ENCODE measurements at regions not wholly inside any gene's neighbourhood (a gene's known extent, or its start where the extent isn't known, plus 50 kb on each side); places are given as distances from the start of the nearest gene placed in this dataset.

GRCh38 chr4:52358883-52359321, 300.2 kb downstream of the USP46 start:
- TF ChIP-seq CTCF (IDR thresholded peaks at IDR 0.05 in 4 of 5, conservative IDR thresholded peaks at IDR 0.05 in 1 of 5), result no peak
- TF ChIP-seq POLR2A (IDR thresholded peaks at IDR 0.05), result no peak
